PFSK-1 (cell line): ENCODE measurements at regions not wholly inside any gene's neighbourhood (a gene's known extent, or its start where the extent isn't known, plus 50 kb on each side); places are given as distances from the start of the nearest gene placed in this dataset.

Experiments
- FOXP2 ChIP-seq: optimal IDR thresholded peaks from 2 replicates; pipeline ENCODE3; 2011; ENCODE audit warnings: borderline replicate concordance, control low read depth, inconsistent platforms; ENCODE audit not compliant: insufficient read depth; ENCODE audit errors: extremely low read length, extremely low read depth
- POLR2AphosphoS5 ChIP-seq: IDR thresholded peaks from 2 replicates; pipeline ENCODE4 v1.6.1; 2012; ENCODE audit warnings: low read depth, mild to moderate bottlenecking, control low read depth, low read length, moderate library complexity
- SIN3A ChIP-seq: IDR thresholded peaks from 2 replicates; pipeline ENCODE4 v1.6.1; 2012; ENCODE audit warnings: mild to moderate bottlenecking, low read length, moderate library complexity, borderline replicate concordance; ENCODE audit not compliant: insufficient read depth
- TAF1 ChIP-seq: IDR thresholded peaks from 2 replicates; pipeline ENCODE4 v1.6.1; 2012; ENCODE audit warnings: low read length, control low read depth, borderline replicate concordance; ENCODE audit not compliant: insufficient read depth
- TF ChIP-seq, protein P1 (sequence below), 2 experiments: IDR thresholded peaks; 2 replicates each; pipeline versions ENCODE4 v1.6.1 to v1.8.0; 2011 to 2012; ENCODE audit warnings: low read depth in 2 of 2, low read length in 2 of 2, control low read depth in 1 of 2, inconsistent platforms in 1 of 2, mild to moderate bottlenecking in 1 of 2, moderate library complexity in 1 of 2; ENCODE audit not compliant: insufficient read depth in 1 of 2

DNA sequence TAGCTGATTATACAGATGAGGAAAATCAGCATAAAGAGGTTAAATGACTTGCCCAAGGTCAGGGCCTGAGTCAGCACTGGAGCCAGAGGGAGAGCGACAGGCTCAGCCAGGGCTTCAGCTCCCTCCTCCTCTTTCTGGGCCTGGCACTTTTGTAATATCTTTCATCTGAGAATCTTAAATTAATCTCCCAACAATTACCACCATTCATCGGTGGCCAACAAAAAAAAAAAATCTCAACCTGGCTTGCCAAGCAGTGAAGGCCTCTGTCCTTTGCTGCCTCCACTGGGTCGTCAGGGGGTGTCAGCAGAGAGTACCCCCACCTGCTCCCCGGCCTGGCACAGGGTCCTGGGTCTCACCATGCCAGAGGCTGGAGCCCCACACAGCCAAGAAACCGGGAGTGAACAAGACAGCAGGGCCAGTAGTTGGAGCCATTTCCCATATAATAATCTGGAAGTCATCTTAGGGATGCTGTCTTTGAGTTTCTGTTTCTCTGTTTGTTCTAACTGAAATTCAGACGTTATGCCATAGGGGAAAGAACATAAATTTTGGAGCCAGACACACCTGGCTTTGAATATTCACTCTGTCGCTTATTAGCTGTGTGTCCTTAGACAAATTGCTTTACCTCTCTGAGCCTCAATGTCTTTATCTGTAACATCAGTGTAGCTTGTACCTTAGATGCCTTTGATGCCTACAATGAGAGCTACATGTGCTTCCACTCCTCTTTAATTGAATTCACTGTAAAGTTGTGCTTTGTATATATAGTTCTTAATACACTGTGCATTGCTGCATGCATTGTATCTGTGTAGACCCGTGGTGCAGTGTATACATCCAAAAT is 299.9 kb upstream of the MSX2 start:
- TF ChIP-seq FOXP2 = no peak
- TF ChIP-seq, protein P1, sequence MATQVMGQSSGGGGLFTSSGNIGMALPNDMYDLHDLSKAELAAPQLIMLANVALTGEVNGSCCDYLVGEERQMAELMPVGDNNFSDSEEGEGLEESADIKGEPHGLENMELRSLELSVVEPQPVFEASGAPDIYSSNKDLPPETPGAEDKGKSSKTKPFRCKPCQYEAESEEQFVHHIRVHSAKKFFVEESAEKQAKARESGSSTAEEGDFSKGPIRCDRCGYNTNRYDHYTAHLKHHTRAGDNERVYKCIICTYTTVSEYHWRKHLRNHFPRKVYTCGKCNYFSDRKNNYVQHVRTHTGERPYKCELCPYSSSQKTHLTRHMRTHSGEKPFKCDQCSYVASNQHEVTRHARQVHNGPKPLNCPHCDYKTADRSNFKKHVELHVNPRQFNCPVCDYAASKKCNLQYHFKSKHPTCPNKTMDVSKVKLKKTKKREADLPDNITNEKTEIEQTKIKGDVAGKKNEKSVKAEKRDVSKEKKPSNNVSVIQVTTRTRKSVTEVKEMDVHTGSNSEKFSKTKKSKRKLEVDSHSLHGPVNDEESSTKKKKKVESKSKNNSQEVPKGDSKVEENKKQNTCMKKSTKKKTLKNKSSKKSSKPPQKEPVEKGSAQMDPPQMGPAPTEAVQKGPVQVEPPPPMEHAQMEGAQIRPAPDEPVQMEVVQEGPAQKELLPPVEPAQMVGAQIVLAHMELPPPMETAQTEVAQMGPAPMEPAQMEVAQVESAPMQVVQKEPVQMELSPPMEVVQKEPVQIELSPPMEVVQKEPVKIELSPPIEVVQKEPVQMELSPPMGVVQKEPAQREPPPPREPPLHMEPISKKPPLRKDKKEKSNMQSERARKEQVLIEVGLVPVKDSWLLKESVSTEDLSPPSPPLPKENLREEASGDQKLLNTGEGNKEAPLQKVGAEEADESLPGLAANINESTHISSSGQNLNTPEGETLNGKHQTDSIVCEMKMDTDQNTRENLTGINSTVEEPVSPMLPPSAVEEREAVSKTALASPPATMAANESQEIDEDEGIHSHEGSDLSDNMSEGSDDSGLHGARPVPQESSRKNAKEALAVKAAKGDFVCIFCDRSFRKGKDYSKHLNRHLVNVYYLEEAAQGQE (IDR thresholded peaks at IDR 0.05; ENCODE audit: insufficient read depth in 1 of 2, low read depth in 2 of 2, low read length in 2 of 2) = peak; percentile 60 to 81
- no peak for TF ChIP-seq SIN3A
- no peak for TF ChIP-seq POLR2AphosphoS5
- TF ChIP-seq TAF1 = no peak

DNA sequence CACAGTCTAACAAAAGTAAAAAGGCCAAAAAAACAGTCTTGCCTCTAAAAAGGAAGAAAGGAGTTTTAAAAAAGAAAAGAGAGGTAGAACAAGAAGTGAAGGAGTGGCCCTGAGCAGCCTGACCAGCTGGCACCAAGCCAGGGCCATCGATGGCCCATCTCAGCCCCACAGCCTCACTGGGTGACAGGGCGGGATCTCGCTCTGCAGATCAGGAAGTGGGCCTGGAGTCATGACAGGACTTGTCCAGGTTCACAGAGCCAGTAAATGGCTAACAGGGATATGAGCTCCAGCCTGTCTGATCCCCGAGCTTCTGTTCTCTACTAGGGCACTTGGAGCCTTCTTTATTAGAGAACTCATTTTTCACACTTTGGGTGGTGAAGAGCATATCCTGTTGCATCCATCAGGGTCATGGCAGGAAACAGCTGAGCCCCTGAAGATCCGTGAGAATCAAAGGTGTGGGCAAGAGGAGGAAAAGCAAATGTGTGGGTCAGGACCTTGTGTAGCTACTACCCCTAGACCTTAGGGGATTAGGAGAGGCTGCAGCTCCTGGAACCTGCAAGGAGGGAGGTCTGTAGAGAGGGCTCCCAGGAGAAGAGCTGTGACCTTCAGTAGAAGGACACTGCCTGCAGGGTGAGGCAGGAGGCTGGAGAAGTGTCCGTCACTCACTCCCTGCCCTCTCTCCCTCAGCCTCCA is 299.0 kb upstream of the MSX2 start:
- TF ChIP-seq FOXP2 (no peak), SIN3A (no peak), POLR2AphosphoS5 (no peak), TAF1 (no peak)
- TF ChIP-seq, protein P1 (IDR thresholded peaks at IDR 0.05; ENCODE audit: insufficient read depth in 1 of 2, low read depth in 2 of 2, low read length in 2 of 2) = no peak

DNA sequence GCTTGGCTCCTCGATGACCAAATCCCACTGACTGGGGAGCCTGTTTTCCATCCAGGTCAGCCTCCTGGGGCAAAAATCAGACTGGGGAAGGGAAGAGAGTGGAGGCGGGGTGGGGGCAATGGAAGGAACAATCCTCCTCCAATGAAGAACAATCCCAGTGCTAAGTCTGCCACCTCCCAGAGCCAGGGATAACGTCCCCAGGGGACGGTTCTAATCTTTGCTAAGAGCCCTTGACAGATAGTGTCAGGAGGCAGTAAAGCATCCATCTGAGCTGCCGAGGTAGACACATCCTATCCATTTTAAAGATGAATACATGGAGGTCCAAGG is 298.5 kb upstream of the MSX2 start:
- TF ChIP-seq, protein P1 (IDR thresholded peaks at IDR 0.05; ENCODE audit: insufficient read depth in 1 of 2, low read depth in 2 of 2, low read length in 2 of 2) = no peak
- TF ChIP-seq SIN3A (no peak), POLR2AphosphoS5 (no peak), TAF1 (no peak), FOXP2 (no peak)

DNA sequence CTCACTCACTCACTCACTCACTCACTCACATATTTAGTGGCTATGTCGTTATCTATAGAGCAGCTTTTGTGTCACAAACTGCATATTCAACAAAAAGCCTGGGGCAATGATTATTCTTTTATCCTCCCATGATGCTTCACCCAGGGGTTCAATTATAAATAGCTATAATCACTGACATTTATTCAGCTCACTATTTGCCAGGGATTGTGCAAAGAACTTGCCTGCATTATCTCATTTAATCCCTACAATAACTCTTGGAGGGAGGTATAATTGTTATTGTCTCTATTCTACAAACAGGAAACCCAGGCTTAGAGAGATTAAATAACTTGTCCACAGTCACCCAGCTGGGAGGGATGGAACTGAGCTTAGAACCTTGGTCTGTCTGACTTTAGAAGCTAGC is 298.0 kb upstream of the MSX2 start:
- TF ChIP-seq POLR2AphosphoS5 = no peak
- no peak for TF ChIP-seq TAF1
- TF ChIP-seq, protein P1 (IDR thresholded peaks at IDR 0.05; ENCODE audit: insufficient read depth in 1 of 2, low read depth in 2 of 2, low read length in 2 of 2) = no peak
- no peak for TF ChIP-seq FOXP2
- TF ChIP-seq SIN3A = no peak
